ENCODE measurements at regions not wholly inside any gene's neighbourhood (a gene's known extent, or its start where the extent isn't known, plus 50 kb on each side); places are given as distances from the start of the nearest gene placed in this dataset.
"Not testable (repeated sequence)": the region's sequence is repeated elsewhere in the genome, so short reads cannot be mapped to it uniquely, and the experiment has no call there.

- Histone ChIP-seq H3K79me2 (ENCODE audit: insufficient read depth, low read depth, low read length) (no peaks in the 10 kb centered on the region), H3K4me1 (ENCODE audit: insufficient read depth, low read length, poor library complexity, severe bottlenecking) (no peaks in the 10 kb centered on the region), H3K4me2 (ENCODE audit: low read length) (no peak overlapping the region), H4K20me1 (ENCODE audit: insufficient read depth, low read length) (no peaks in the 10 kb centered on the region), H3K36me3 (ENCODE audit: insufficient read depth, low read length) (no peaks in the 10 kb centered on the region), H3K9me3 (ENCODE audit: low read length) (no peaks in the 10 kb centered on the region), H3K4me3 (ENCODE audit: low read depth, low read length, poor library complexity, severe bottlenecking) (no peak overlapping the region), H3K9me2 (ENCODE audit: insufficient read depth, low read length) (no peaks in the 10 kb centered on the region), H2AFZ (ENCODE audit: low read length) (no peak overlapping the region), H3K27ac (ENCODE audit: low read depth, low read length, poor library complexity, severe bottlenecking) (no peak overlapping the region)
- ChIA-PET CTCF (ENCODE audit: unreplicated experiment) (no interaction called here), POLR2A (interaction anchor here (0.6 kb wide), 1 partner anchor 33 kb away, joined by 4 read pairs; no protein-coding TSS in a partner anchor)
- no TSS peak for BruUV-seq (replicated peaks)
- TF ChIP-seq CTCF (conservative IDR thresholded peaks at IDR 0.05; ENCODE audit: low read length), result no peak
- TF ChIP-seq EZH2phosphoT487 (IDR thresholded peaks at IDR 0.05; ENCODE audit: borderline replicate concordance, low read depth, low read length), result no peak
- intact Hi-C loops (cut with micrococcal nuclease; ENCODE audit: unreplicated experiment), result no loop called here
- DNase-seq (ENCODE audit: low spot score), result no peak
Measured at GRCh38 chr10:120039826-120040225, 147.3 kb downstream of the SEC23IP start.

GRCh38 chr10:120041807-120042559 is 149.5 kb downstream of the SEC23IP start:
- ChIA-PET CTCF (ENCODE audit: unreplicated experiment) (no interaction called here), POLR2A (no interaction called here)
- intact Hi-C loops (cut with micrococcal nuclease; ENCODE audit: unreplicated experiment), result no loop called here
- no peaks in the 10 kb centered on the region for H3K36me3 ChIP-seq (ENCODE audit: insufficient read depth, low read length)
- H3K9me2 ChIP-seq (ENCODE audit: insufficient read depth, low read length), result no peaks in the 10 kb centered on the region
- H4K20me1 ChIP-seq (ENCODE audit: insufficient read depth, low read length), result no peaks in the 10 kb centered on the region
- no peak for DNase-seq (ENCODE audit: low spot score)
- H3K4me1 ChIP-seq (ENCODE audit: insufficient read depth, low read length, poor library complexity, severe bottlenecking), result no peaks in the 10 kb centered on the region
- H3K9me3 ChIP-seq (ENCODE audit: low read length), result no peaks in the 10 kb centered on the region
- H3K79me2 ChIP-seq (ENCODE audit: insufficient read depth, low read depth, low read length), result no peaks in the 10 kb centered on the region
- H3K4me2 ChIP-seq (ENCODE audit: low read length), result no peak overlapping the region
- no peak overlapping the region for H3K4me3 ChIP-seq (ENCODE audit: low read depth, low read length, poor library complexity, severe bottlenecking)
- TF ChIP-seq CTCF (conservative IDR thresholded peaks at IDR 0.05; ENCODE audit: low read length) (no peak), EZH2phosphoT487 (IDR thresholded peaks at IDR 0.05; ENCODE audit: borderline replicate concordance, low read depth, low read length) (no peak)
- no TSS peak for BruUV-seq (replicated peaks)
- no peak overlapping the region for H2AFZ ChIP-seq (ENCODE audit: low read length)
- H3K27ac ChIP-seq (ENCODE audit: low read depth, low read length, poor library complexity, severe bottlenecking), result no peak overlapping the region

- no peaks in the 10 kb centered on the region for H3K4me1 ChIP-seq (ENCODE audit: insufficient read depth, low read length, poor library complexity, severe bottlenecking)
- no peak overlapping the region for H3K4me3 ChIP-seq (ENCODE audit: low read depth, low read length, poor library complexity, severe bottlenecking)
- POLR2A ChIA-PET, result no interaction called here
- intact Hi-C loops (cut with micrococcal nuclease; ENCODE audit: unreplicated experiment), result no loop called here
- BruUV-seq (replicated peaks), result no TSS peak
- H3K4me2 ChIP-seq (ENCODE audit: low read length), result no peak overlapping the region
- CTCF ChIA-PET (ENCODE audit: unreplicated experiment), result no interaction called here
- H3K9me3 ChIP-seq (ENCODE audit: low read length), result no peaks in the 10 kb centered on the region
- no peak overlapping the region for H2AFZ ChIP-seq (ENCODE audit: low read length)
- no peaks in the 10 kb centered on the region for H3K9me2 ChIP-seq (ENCODE audit: insufficient read depth, low read length)
- no peaks in the 10 kb centered on the region for H3K36me3 ChIP-seq (ENCODE audit: insufficient read depth, low read length)
- H3K79me2 ChIP-seq (ENCODE audit: insufficient read depth, low read depth, low read length), result no peaks in the 10 kb centered on the region
- no peak overlapping the region for H3K27ac ChIP-seq (ENCODE audit: low read depth, low read length, poor library complexity, severe bottlenecking)
- H4K20me1 ChIP-seq (ENCODE audit: insufficient read depth, low read length), result no peaks in the 10 kb centered on the region
- no peak for DNase-seq (ENCODE audit: low spot score)
- TF ChIP-seq CTCF (conservative IDR thresholded peaks at IDR 0.05; ENCODE audit: low read length), result no peak
Measured at GRCh38 chr10:120042705-120043104, 150.2 kb downstream of the SEC23IP start.

- CTCF ChIA-PET (ENCODE audit: unreplicated experiment); H4K20me1 ChIP-seq (ENCODE audit: insufficient read depth, low read length); POLR2A ChIA-PET; H3K4me1 ChIP-seq (ENCODE audit: insufficient read depth, low read length, poor library complexity, severe bottlenecking); H3K4me3 ChIP-seq (ENCODE audit: low read depth, low read length, poor library complexity, severe bottlenecking); intact Hi-C loops (cut with micrococcal nuclease; ENCODE audit: unreplicated experiment); H3K36me3 ChIP-seq (ENCODE audit: insufficient read depth, low read length); H3K9me2 ChIP-seq (ENCODE audit: insufficient read depth, low read length); H3K79me2 ChIP-seq (ENCODE audit: insufficient read depth, low read depth, low read length); BruUV-seq (replicated peaks); H3K4me2 ChIP-seq (ENCODE audit: low read length); H3K9me3 ChIP-seq (ENCODE audit: low read length); H3K27ac ChIP-seq (ENCODE audit: low read depth, low read length, poor library complexity, severe bottlenecking); DNase-seq (ENCODE audit: low spot score); H2AFZ ChIP-seq (ENCODE audit: low read length): not testable (repeated sequence)
Measured at GRCh38 chr10:120047373-120047772, 154.8 kb downstream of the SEC23IP start.
